HG03354 (cell line): ENCODE measurements at regions not wholly inside any gene's neighbourhood (a gene's known extent, or its start where the extent isn't known, plus 50 kb on each side); places are given as distances from the start of the nearest gene placed in this dataset.
"Not testable (repeated sequence)": the region's sequence is repeated elsewhere in the genome, so short reads cannot be mapped to it uniquely, and the experiment has no call there.

ENCODE experiments used
- ATAC-seq: cut with Tn5 transposase; IDR thresholded peaks from one replicate; pipeline ENCODE4 v1.9.1; 2021; ENCODE audit warnings: mild to moderate bottlenecking; ENCODE audit not compliant: unreplicated experiment, poor library complexity, severe bottlenecking

GRCh38 chr4:167785523-167785922, 306.8 kb upstream of the ANXA10 start:
- no peak for ATAC-seq

GRCh38 chr4:167786504-167786903, 305.8 kb upstream of the ANXA10 start:
- ATAC-seq, result peak; percentile 40

- peak; percentile 6 for ATAC-seq
Observed at GRCh38 chr4:167787231-167787630, 305.1 kb upstream of the ANXA10 start.

- ATAC-seq, result no peak
Observed at GRCh38 chr4:167802463-167803212, 289.7 kb upstream of the ANXA10 start.

- no peak for ATAC-seq
Observed at GRCh38 chr4:167811958-167812357, 280.4 kb upstream of the ANXA10 start.

- no peak for ATAC-seq
Observed at GRCh38 chr4:167826281-167826680, 266.1 kb upstream of the ANXA10 start.

- ATAC-seq, result no peak
Observed at GRCh38 chr4:167831855-167832254, 260.5 kb upstream of the ANXA10 start.

GRCh38 chr4:167838686-167839085, 253.7 kb upstream of the ANXA10 start:
- no peak for ATAC-seq

- no peak for ATAC-seq
Observed at GRCh38 chr4:167842487-167842886, 249.8 kb upstream of the ANXA10 start.

- no peak for ATAC-seq
Observed at GRCh38 chr4:167854881-167855280, 237.5 kb upstream of the ANXA10 start.

GRCh38 chr4:167858127-167858526, 234.2 kb upstream of the ANXA10 start:
- not testable (repeated sequence) for ATAC-seq

- no peak for ATAC-seq
Observed at GRCh38 chr4:167867191-167867590, 225.1 kb upstream of the ANXA10 start.

- ATAC-seq, result no peak
Observed at GRCh38 chr4:167868163-167868562, 224.2 kb upstream of the ANXA10 start.

- no peak for ATAC-seq
Observed at GRCh38 chr4:167873496-167873895, 218.8 kb upstream of the ANXA10 start.

- not testable (repeated sequence) for ATAC-seq
Observed at GRCh38 chr4:167876091-167876490, 216.2 kb upstream of the ANXA10 start.

GRCh38 chr4:167877826-167878225, 214.5 kb upstream of the ANXA10 start:
- not testable (repeated sequence) for ATAC-seq

GRCh38 chr4:167883266-167883665, 209.1 kb upstream of the ANXA10 start:
- no peak for ATAC-seq

- no peak for ATAC-seq
Observed at GRCh38 chr4:167885071-167885470, 207.3 kb upstream of the ANXA10 start.

GRCh38 chr4:167885872-167886271, 206.5 kb upstream of the ANXA10 start:
- ATAC-seq, result no peak

GRCh38 chr4:167887726-167888125, 204.6 kb upstream of the ANXA10 start:
- ATAC-seq, result no peak

- no peak for ATAC-seq
Observed at GRCh38 chr4:167890226-167890625, 202.1 kb upstream of the ANXA10 start.

- ATAC-seq, result no peak
Observed at GRCh38 chr4:167893531-167893930, 198.8 kb upstream of the ANXA10 start.
